ENCODE measurements at regions not wholly inside any gene's neighbourhood (a gene's known extent, or its start where the extent isn't known, plus 50 kb on each side); places are given as distances from the start of the nearest gene placed in this dataset.

DNA sequence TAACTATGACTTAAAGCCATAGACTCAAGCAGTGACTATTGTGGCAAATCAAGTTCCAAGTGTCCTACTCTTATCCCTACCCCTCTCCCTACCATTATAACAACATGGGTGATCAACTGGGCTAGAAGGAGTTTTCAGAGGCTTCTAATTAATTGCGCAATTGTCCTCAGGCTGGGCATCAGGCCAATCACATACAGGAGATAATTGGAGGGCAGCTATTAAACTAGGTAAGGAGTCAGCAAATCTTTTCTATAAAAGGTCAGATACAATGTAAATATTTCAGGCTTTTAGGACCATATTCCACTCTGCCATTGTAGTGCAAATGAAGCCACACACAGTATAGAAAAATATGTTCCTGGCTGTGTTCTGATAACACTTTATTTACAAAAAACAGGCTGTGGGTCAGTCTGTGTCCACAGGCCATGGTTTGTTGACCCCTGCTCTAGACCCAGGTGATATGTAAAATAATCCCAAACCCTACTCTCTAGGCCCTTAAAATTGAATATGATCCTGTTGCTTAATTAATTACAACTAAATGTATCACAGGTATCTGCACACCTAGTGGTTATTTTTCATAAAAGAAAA is 141.4 kb upstream of the PIK3R1 start:
- no peak for TF ChIP-seq POLR2A (IDR thresholded peaks at IDR 0.05)
- TF ChIP-seq, protein P1, sequence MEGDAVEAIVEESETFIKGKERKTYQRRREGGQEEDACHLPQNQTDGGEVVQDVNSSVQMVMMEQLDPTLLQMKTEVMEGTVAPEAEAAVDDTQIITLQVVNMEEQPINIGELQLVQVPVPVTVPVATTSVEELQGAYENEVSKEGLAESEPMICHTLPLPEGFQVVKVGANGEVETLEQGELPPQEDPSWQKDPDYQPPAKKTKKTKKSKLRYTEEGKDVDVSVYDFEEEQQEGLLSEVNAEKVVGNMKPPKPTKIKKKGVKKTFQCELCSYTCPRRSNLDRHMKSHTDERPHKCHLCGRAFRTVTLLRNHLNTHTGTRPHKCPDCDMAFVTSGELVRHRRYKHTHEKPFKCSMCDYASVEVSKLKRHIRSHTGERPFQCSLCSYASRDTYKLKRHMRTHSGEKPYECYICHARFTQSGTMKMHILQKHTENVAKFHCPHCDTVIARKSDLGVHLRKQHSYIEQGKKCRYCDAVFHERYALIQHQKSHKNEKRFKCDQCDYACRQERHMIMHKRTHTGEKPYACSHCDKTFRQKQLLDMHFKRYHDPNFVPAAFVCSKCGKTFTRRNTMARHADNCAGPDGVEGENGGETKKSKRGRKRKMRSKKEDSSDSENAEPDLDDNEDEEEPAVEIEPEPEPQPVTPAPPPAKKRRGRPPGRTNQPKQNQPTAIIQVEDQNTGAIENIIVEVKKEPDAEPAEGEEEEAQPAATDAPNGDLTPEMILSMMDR (IDR thresholded peaks at IDR 0.05), result no peak
- TF ChIP-seq EP300 (IDR thresholded peaks at IDR 0.05), result no peak
